PC-3 (cell line): ENCODE measurements at regions not wholly inside any gene's neighbourhood (a gene's known extent, or its start where the extent isn't known, plus 50 kb on each side); places are given as distances from the start of the nearest gene placed in this dataset.

Experiments
- CTCF ChIP-seq: fragments of 300-600 bp; sonication (generic); conservative IDR thresholded peaks from 2 replicates; pipeline ENCODE4 v1.5.1; 2017; ENCODE audit warnings: antibody characterized with exemption, low read depth, mild to moderate bottlenecking, low read length
- EZH2 ChIP-seq: fragments of 300-600 bp; sonication (generic); IDR thresholded peaks from one replicate; pipeline ENCODE4 v1.6.1; 2017; ENCODE audit warnings: antibody characterized with exemption, mild to moderate bottlenecking, low read length; ENCODE audit not compliant: unreplicated experiment
- EZH2phosphoT487 ChIP-seq: fragments of 300-600 bp; sonication (generic); IDR thresholded peaks from 2 replicates; pipeline ENCODE4 v1.6.1; 2018; ENCODE audit warnings: mild to moderate bottlenecking, antibody characterized with exemption, low read length, borderline replicate concordance

GRCh38 chr2:67879586-67880290 is 183.1 kb downstream of the C1D start:
- TF ChIP-seq CTCF (no peak), EZH2phosphoT487 (no peak), EZH2 (no peak)
